ENCODE measurements at regions not wholly inside any gene's neighbourhood (a gene's known extent, or its start where the extent isn't known, plus 50 kb on each side); places are given as distances from the start of the nearest gene placed in this dataset.
"Not testable (repeated sequence)": the region's sequence is repeated elsewhere in the genome, so short reads cannot be mapped to it uniquely, and the experiment has no call there.

GRCh38 chr10:28896791-28897409, 219.6 kb downstream of the BAMBI start:
- TF ChIP-seq SUZ12 (IDR thresholded peaks at IDR 0.05; ENCODE audit: extremely low read depth, insufficient read depth, insufficient read length); YY1 (IDR thresholded peaks at IDR 0.05; ENCODE audit: insufficient read depth, insufficient read length): not testable (repeated sequence)
